Astrocyte of the cerebellum (primary cell): ENCODE measurements at regions not wholly inside any gene's neighbourhood (a gene's known extent, or its start where the extent isn't known, plus 50 kb on each side); places are given as distances from the start of the nearest gene placed in this dataset.
"Not testable (repeated sequence)": the region's sequence is repeated elsewhere in the genome, so short reads cannot be mapped to it uniquely, and the experiment has no call there.

Experiments
- DNase-seq: peaks from one replicate; pipeline ENCODE4 v3.0.0-alpha.2; 2011; ENCODE audit warnings: low read depth
- H3K4me3 ChIP-seq: 2 replicates; pipeline ENCODE4 v1.5.1; 2011; ENCODE audit warnings: mild to moderate bottlenecking, low read depth, low read length, moderate library complexity
- in situ Hi-C: cut with HindIII; loops from 2 replicates; pipeline ENCODE4 v1.10.0; 2017; ENCODE audit warnings: low sequenced_read_pairs
- TF ChIP-seq, protein P1 (sequence below): IDR thresholded peaks from 2 replicates; pipeline ENCODE4 v1.5.1; 2012; ENCODE audit warnings: low read length, low read depth, moderate library complexity, mild to moderate bottlenecking; ENCODE audit errors: missing control alignments

DNA sequence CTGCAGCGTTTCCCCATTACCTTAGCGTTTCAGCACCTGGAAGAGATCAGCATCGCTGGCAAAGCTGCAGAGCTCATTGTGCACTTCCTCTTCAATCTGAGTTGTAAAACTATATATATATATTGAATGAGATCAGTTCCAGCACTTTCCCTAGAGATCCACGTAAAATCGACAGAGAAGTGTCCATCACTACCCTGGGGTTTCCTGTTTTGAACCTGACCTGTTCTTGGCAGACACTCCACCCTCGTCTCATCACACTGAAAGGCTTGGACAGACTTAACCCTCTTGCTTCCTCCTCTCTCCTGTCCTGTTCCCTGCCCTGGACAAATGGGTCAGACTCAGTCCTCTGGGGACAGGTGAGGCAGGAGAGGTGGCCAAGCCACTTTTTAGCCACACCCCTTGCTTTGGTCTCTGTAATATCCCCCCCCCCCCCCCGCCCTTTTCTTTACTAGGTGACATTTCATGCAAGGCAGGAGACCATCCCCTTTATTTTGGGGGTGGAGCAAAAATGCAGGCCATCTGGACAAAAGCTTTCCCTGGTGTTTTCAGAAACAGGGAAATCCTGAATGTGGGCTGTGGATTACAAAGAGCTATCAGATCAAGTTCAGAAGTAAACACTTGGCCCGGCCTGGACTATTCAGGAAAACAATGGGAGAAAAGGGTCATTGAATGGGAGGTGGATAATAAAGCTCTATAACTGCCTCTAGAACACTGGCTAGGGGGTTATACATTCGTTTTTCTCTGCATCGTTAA is 83.7 kb upstream of the KDM7A start:
- TF ChIP-seq, protein P1, sequence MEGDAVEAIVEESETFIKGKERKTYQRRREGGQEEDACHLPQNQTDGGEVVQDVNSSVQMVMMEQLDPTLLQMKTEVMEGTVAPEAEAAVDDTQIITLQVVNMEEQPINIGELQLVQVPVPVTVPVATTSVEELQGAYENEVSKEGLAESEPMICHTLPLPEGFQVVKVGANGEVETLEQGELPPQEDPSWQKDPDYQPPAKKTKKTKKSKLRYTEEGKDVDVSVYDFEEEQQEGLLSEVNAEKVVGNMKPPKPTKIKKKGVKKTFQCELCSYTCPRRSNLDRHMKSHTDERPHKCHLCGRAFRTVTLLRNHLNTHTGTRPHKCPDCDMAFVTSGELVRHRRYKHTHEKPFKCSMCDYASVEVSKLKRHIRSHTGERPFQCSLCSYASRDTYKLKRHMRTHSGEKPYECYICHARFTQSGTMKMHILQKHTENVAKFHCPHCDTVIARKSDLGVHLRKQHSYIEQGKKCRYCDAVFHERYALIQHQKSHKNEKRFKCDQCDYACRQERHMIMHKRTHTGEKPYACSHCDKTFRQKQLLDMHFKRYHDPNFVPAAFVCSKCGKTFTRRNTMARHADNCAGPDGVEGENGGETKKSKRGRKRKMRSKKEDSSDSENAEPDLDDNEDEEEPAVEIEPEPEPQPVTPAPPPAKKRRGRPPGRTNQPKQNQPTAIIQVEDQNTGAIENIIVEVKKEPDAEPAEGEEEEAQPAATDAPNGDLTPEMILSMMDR, result no peak
- in situ Hi-C loops, result no loop called here
- H3K4me3 ChIP-seq, result no peak overlapping the region
- DNase-seq, result no peak

DNA sequence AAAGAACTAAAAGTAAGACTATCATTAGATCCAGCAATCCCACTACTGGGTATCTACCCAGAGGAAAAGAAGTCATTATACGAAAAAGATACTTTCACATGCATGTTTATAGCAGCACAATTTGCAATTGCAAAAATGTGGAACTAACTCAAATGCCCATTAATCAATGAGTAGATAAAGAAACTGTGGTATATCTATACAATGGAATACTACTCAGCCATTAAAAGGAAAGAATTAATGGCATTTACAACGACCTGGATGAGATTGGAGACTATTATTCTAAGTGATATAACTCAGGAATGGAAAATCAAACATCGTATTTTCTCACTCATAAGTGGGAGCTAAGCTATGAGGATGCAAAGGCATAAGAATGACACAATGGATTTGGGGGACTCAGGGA is 80.5 kb upstream of the KDM7A start:
- in situ Hi-C loops, DNase-seq, H3K4me3 ChIP-seq: not testable (repeated sequence)

DNA sequence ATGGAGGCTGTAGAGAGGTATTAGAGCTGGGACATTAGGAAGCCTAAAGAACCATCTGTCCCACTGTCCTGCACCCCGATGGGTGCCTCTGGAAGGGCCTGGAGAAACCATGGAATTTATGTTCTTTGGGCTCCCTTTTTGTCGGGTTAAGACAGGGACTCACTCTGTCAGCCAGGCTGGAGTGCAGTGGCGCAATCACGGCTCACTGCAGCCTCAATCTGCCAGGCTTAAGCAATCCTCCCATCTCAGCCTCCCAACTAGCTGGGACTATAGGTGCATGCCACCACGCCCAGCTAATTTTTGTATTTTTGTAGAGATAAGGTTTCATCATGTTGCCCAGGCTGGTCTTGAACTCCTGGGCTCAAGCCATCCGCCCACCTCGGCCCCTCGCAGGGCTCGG is 78.2 kb upstream of the KDM7A start:
- DNase-seq, H3K4me3 ChIP-seq, in situ Hi-C loops: not testable (repeated sequence)

DNA sequence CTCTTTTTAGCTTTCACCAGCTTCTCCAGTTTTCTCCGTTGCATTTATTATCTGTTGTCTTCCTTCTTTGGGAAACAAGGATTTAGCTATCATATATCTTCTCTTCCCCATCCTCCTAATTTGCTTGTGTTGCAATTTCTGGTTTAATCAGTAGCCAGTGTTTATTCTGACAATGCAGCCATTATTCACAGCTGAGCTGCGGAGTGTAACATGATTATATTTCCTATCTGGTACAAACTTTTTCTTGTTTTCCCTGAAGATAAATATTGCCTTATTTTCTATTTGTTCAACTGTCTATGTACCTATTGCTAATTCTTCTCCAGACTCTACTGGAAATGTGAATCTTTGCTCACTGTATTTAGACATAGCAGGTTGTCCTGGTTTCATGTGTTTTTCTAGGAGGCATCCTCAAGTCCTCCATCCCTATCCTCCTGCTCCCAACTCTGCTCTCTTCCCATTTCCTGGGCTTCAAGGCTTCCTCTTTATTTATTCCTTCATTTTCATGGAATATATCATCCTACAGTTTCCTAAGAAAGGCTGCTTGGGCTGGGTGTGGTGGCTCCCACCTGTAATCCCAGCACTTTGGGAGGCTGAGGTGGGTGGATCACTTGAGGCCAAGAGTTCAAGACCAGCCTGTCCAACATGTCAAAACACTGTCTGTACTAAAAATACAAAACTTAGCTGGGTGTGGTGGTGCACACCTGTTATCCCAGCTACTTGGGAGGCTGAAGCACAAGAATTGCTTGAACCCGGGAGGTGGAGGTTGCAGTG is 72.4 kb upstream of the KDM7A start:
- no peak overlapping the region for H3K4me3 ChIP-seq
- DNase-seq, result no peak
- TF ChIP-seq, protein P1, result no peak
- in situ Hi-C loops, result no loop called here

DNA sequence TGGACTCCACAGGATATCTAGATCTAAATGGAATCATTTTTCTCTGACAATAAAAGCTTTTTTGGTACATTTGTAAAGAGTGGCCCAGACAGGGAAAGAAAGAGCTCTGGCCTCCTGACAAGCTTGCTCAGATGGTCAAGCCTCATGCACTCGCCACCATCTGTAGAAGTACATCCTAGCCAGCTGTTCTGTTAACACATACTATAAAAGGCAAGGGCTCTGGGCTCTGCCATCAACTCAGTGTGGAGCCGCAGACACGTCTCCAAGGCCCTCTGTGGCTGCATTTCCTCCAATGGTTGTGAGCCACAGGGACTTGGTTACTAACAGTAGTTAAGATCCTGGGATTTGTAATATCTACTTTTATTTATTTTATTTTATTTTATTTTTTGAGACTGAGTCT is 70.8 kb upstream of the KDM7A start:
- DNase-seq, result no peak
- no peak overlapping the region for H3K4me3 ChIP-seq
- TF ChIP-seq, protein P1, result no peak
- in situ Hi-C loops, result no loop called here

DNA sequence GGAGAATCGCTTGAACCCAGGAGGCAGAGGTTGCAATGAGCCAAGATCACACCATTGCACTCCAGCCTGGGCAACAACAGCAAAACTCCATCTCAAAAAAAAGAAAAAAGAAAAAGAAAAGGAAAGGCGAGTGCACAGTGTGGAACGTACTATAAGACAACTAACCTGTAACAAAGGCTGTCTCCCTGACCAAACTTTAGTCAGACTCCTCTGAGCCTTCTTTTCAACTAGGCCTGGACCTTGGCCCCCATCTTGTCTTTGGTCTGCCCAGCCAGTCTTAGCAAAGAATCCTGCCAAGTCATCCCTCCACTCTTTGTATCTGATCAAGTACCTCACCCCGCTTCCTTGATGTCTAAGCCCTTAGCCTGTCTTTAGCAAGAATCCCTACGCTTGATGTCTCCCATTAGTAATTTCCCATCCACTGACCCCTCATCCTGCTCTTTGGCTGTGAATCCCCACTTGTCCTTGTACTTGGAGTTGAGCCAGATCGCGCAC is 68.9 kb upstream of the KDM7A start:
- TF ChIP-seq, protein P1, result no peak
- in situ Hi-C loops, result no loop called here
- H3K4me3 ChIP-seq, result no peak overlapping the region
- no peak for DNase-seq

DNA sequence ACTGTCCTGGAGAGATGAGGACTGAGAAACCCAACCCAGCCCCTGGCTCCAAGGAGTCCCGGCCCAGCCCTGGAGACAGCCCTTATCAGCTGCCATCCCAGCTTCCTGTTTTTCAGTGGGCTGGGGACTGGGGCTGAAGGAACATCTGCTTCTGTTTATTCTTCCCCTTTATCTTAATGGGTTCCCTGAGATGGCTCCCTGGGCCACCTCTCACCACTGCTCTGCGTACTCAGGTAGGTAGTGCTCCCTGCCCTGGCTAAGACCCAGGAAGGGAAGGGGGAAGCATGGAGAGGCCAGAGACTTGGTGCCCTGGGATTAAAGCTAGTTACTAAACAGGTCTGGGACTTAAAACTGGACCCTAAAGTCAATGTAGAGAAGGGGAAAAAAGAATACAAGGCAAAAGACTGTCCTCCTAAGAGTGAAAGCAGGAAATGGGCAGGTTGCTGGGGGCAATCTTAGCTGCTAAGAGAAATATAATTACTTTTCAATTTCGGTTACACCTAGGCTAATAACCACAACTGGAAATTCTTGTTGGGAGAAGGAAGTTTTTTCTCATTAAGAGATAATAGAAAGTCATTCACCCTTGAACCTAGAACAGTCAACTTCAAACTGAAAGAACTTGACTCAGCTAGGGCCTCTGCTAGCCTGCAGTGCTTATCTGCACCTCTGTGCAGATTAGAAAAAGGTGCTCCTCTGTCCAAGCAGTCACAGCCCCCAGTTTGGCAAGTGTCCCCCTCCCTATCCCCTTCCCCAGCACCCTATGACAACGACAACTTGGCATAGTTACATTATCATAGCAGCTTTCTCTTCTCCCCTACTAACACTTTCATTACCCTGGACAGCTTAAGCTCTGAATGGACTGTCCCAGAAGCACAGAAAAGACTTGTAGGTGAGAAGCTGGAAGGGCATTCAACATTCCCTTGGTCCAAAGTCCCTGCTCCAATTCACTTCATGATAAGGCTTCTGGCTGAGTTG is 65.6 kb upstream of the KDM7A start:
- in situ Hi-C loops, result loop anchor here (5.0 kb wide), 1 partner anchor 40 kb away; no protein-coding TSS in a partner anchor
- TF ChIP-seq, protein P1, result no peak
- DNase-seq, result no peak
- no peak overlapping the region for H3K4me3 ChIP-seq
